IMR-90 (cell line): ENCODE measurements at regions not wholly inside any gene's neighbourhood (a gene's known extent, or its start where the extent isn't known, plus 50 kb on each side); places are given as distances from the start of the nearest gene placed in this dataset.

Source experiments
- ATAC-seq: fragments of 200-7000 bp; cut with Tn5 transposase; 2 replicates; pipeline ENCODE4 v1.9.1; 2020; ENCODE audit warnings: low read depth, mild to moderate bottlenecking, moderate library complexity
- BruUV-seq: library from RNA; stranded (reverse); fragments of 400-500 nt; replicated peaks from 2 replicates; lab custom pipeline; 2021; lab: Mats Ljungman, UMichigan
- CTCF ChIA-PET: fragments of 300-600 bp; formaldehyde crosslinking; extraction: SDS; loops from one replicate; lab custom pipeline; 2021; ENCODE audit warnings: antibody characterized with exemption; lab: Yijun Ruan, JAX
- POLR2A ChIA-PET: fragments of 300-600 bp; sonication (Branson Sonifier 250); formaldehyde crosslinking; loops from one replicate; lab custom pipeline; 2022; ENCODE audit warnings: antibody characterized with exemption; ENCODE audit not compliant: unreplicated experiment; lab: Charles Lee
- DNase-seq: peaks from one replicate; pipeline ENCODE4 v3.0.0; 2013
- H2AFZ ChIP-seq: replicated peaks from 2 replicates; pipeline ENCODE3; 2013; ENCODE audit warnings: low read length, mild to moderate bottlenecking; ENCODE audit not compliant: poor library complexity
- H2AK5ac ChIP-seq: 2 replicates; pipeline ENCODE4 v1.6.1; 2013; ENCODE audit warnings: low read depth, low read length, inconsistent platforms
- H2AK9ac ChIP-seq: replicated peaks from 2 replicates; pipeline ENCODE3; 2013; ENCODE audit warnings: mild to moderate bottlenecking, low read depth, low read length, moderate library complexity; ENCODE audit not compliant: poor library complexity
- H2BK120ac ChIP-seq: 2 replicates; pipeline ENCODE4 v1.6.1; 2013; ENCODE audit warnings: low read depth, low read length, inconsistent platforms
- H2BK15ac ChIP-seq: 3 replicates; pipeline ENCODE4 v1.6.1; 2013; ENCODE audit warnings: low read depth, low read length, inconsistent platforms
- H2BK20ac ChIP-seq: 2 replicates; pipeline ENCODE4 v1.6.1; 2013; ENCODE audit warnings: low read depth, mild to moderate bottlenecking, inconsistent platforms, low read length, moderate library complexity
- H2BK5ac ChIP-seq: 2 replicates; pipeline ENCODE4 v1.6.1; 2013; ENCODE audit warnings: mild to moderate bottlenecking, low read depth, low read length, inconsistent platforms; ENCODE audit not compliant: poor library complexity, severe bottlenecking
- H3K14ac ChIP-seq: replicated peaks from 2 replicates; pipeline ENCODE4 v1.6.1; 2013; ENCODE audit warnings: low read depth, low read length, inconsistent platforms
- H3K18ac ChIP-seq: 2 replicates; pipeline ENCODE4 v1.6.1; 2013; ENCODE audit warnings: low read depth, low read length, control low read depth
- H3K23ac ChIP-seq: 2 replicates; pipeline ENCODE4 v1.6.1; 2013; ENCODE audit warnings: low read depth, low read length, inconsistent platforms
- H3K27ac ChIP-seq: 2 replicates; pipeline ENCODE4 v1.5.1; 2013; ENCODE audit warnings: mild to moderate bottlenecking, control low read depth, low read length; ENCODE audit not compliant: insufficient read depth
- H3K27me3 ChIP-seq: 2 replicates; pipeline ENCODE4 v1.6.1; 2013; ENCODE audit warnings: low read length; ENCODE audit not compliant: control insufficient read depth, insufficient read depth
- H3K36me3 ChIP-seq: 2 replicates; pipeline ENCODE4 v1.6.1; 2013; ENCODE audit warnings: low read length, mixed read lengths; ENCODE audit not compliant: control insufficient read depth, insufficient read depth
- H3K4ac ChIP-seq: 2 replicates; pipeline ENCODE4 v1.6.1; 2013; ENCODE audit warnings: low read depth, low read length, inconsistent platforms
- H3K4me1 ChIP-seq: 2 replicates; pipeline ENCODE4 v1.6.1; 2013; ENCODE audit warnings: low read length, mixed read lengths; ENCODE audit not compliant: control insufficient read depth, insufficient read depth
- H3K4me2 ChIP-seq: 2 replicates; pipeline ENCODE4 v1.6.1; 2013; ENCODE audit warnings: low read depth, mild to moderate bottlenecking, control low read depth, low read length, moderate library complexity
- H3K4me3 ChIP-seq: 2 replicates; pipeline ENCODE4 v1.5.1; 2013; ENCODE audit warnings: low read depth, mild to moderate bottlenecking, control low read depth, low read length, moderate library complexity; ENCODE audit not compliant: insufficient read depth
- H3K56ac ChIP-seq: 2 replicates; pipeline ENCODE4 v1.6.1; 2013; ENCODE audit warnings: low read length, inconsistent platforms; ENCODE audit not compliant: insufficient read depth; ENCODE audit errors: extremely low read depth
- H3K79me1 ChIP-seq, 2 experiments: 2 replicates each; pipeline ENCODE4 v1.6.1; 2013; ENCODE audit warnings: low read length in 2 of 2, inconsistent platforms in 1 of 2, low read depth in 1 of 2
- H3K9ac ChIP-seq: 2 replicates; pipeline ENCODE4 v1.6.1; 2013; ENCODE audit warnings: low read depth, low read length, control low read depth
- H3K9me1 ChIP-seq: 2 replicates; pipeline ENCODE4 v1.6.1; 2013; ENCODE audit warnings: low read length, inconsistent platforms; ENCODE audit not compliant: insufficient read depth
- H3K9me3 ChIP-seq: 2 replicates; pipeline ENCODE4 v1.6.1; 2013; ENCODE audit warnings: low read length; ENCODE audit not compliant: control insufficient read depth, insufficient read depth
- H4K20me1 ChIP-seq: 2 replicates; pipeline ENCODE4 v1.6.1; 2013; ENCODE audit warnings: low read length, inconsistent platforms; ENCODE audit not compliant: insufficient read depth
- H4K5ac ChIP-seq: 2 replicates; pipeline ENCODE4 v1.6.1; 2013; ENCODE audit warnings: mild to moderate bottlenecking, low read depth, low read length, control low read depth
- H4K8ac ChIP-seq, 2 experiments: 2 replicates each; pipeline ENCODE4 v1.6.1; 2013; ENCODE audit warnings: low read depth in 2 of 2, low read length in 2 of 2, control low read depth in 1 of 2, inconsistent platforms in 1 of 2
- H4K91ac ChIP-seq: 2 replicates; pipeline ENCODE4 v1.6.1; 2013; ENCODE audit warnings: low read depth, low read length, inconsistent platforms; ENCODE audit not compliant: insufficient read depth
- CHD1 ChIP-seq: IDR thresholded peaks from 2 replicates; pipeline ENCODE4 v1.6.1; 2012; ENCODE audit warnings: low read depth, low read length, improper control_type of control experiment
- CTCF ChIP-seq: conservative IDR thresholded peaks from 2 replicates; pipeline ENCODE4 v1.5.1; 2012; ENCODE audit warnings: mild to moderate bottlenecking, low read depth, low read length, improper control_type of control experiment
- ELK1 ChIP-seq: fragments of 150-350 bp; IDR thresholded peaks from 2 replicates; pipeline ENCODE4 v1.6.1; 2016; ENCODE audit warnings: low read depth, mild to moderate bottlenecking, low read length, moderate library complexity, borderline replicate concordance
- MAZ ChIP-seq: IDR thresholded peaks from 2 replicates; pipeline ENCODE4 v1.6.1; 2012; ENCODE audit warnings: low read depth, mild to moderate bottlenecking, low read length, improper control_type of control experiment, moderate library complexity, borderline replicate concordance
- MXI1 ChIP-seq: IDR thresholded peaks from 2 replicates; pipeline ENCODE4 v1.6.1; 2012; ENCODE audit warnings: low read depth, mild to moderate bottlenecking, low read length, moderate library complexity, borderline replicate concordance
- RAD21 ChIP-seq: IDR thresholded peaks from 2 replicates; pipeline ENCODE4 v1.6.1; 2012; ENCODE audit warnings: low read length, improper control_type of control experiment
- RCOR1 ChIP-seq: IDR thresholded peaks from 2 replicates; pipeline ENCODE4 v1.6.1; 2012; ENCODE audit warnings: mild to moderate bottlenecking, low read length, improper control_type of control experiment; ENCODE audit not compliant: insufficient replicate concordance
- RFX5 ChIP-seq: IDR thresholded peaks from 2 replicates; pipeline ENCODE4 v1.8.0; 2012; ENCODE audit warnings: low read depth, mild to moderate bottlenecking, low read length, moderate library complexity
- SMC3 ChIP-seq: fragments of 150-350 bp; IDR thresholded peaks from 2 replicates; pipeline ENCODE4 v1.6.1; 2016; ENCODE audit warnings: low read depth, mild to moderate bottlenecking, antibody characterized with exemption, low read length, moderate library complexity
- USF2 ChIP-seq: fragments of 150-350 bp; IDR thresholded peaks from 2 replicates; pipeline ENCODE4 v1.6.1; 2017; ENCODE audit warnings: mild to moderate bottlenecking, antibody characterized with exemption, low read length, low read depth
- WGBS, 2 experiments: methylation state at CpG; one replicate each; pipeline versions ENCODE4 v1.1.5 to v1.1.7; 2013; ENCODE audit warnings: missing lambda C conversion rate in 2 of 2; ENCODE audit not compliant: insufficient read length in 1 of 2; ENCODE audit errors: extremely low coverage in 2 of 2; 5-methylcytosine and 5-hydroxymethylcytosine counted together
- dilution Hi-C: fragments of 300-500 bp; cut with HindIII; formaldehyde crosslinking; loops from one replicate; pipeline ENCODE4 v1.14.3; 2018; ENCODE audit warnings: low sequenced_read_pairs; ENCODE audit not compliant: unreplicated experiment
- in situ Hi-C: fragments of 300-500 bp; cut with MboI; formaldehyde crosslinking; loops from 3 replicates; pipeline ENCODE4 v1.14.3; 2019; ENCODE audit warnings: low sequenced_read_pairs, inconsistent platforms, mixed read lengths
- intact Hi-C: fragments of 100-400 bp; cut with micrococcal nuclease; formaldehyde crosslinking; loops from 2 replicates; pipeline ENCODE4 v1.10.0; 2022

GRCh38 chr5:110925916-110926315, 145.6 kb upstream of the TSLP start:
- H3K9ac ChIP-seq: no peak overlapping the region
- H4K91ac ChIP-seq: no peak overlapping the region
- peak overlapping the region; percentile 70; the same call in 1 of the 2 replicates for H3K18ac ChIP-seq
- peaks cover 2% of the 10 kb centered on the region for H3K4me1 ChIP-seq
- H3K4me2 ChIP-seq: no peak overlapping the region
- H3K36me3 ChIP-seq: no peaks in the 10 kb centered on the region
- H4K8ac ChIP-seq: 0 out of 4 replicates have a peak overlapping the region, but pooled peaks of 1 of the 2 experiments have one; percentile 56
- H3K27ac ChIP-seq: no peak overlapping the region
- H3K79me1 ChIP-seq: no peaks in the 10 kb centered on the region
- peak overlapping the region; percentile 45; the same call in 1 of the 2 replicates for H4K5ac ChIP-seq
- no peaks in the 10 kb centered on the region for H4K20me1 ChIP-seq
- no peak overlapping the region for H2BK5ac ChIP-seq
- WGBS, 2 experiments: 100% methylated on average over 1 of the region's 1 CpG; no CpG with 5 or more reads in 1 of the 2 experiments
- no peaks in the 10 kb centered on the region for H3K27me3 ChIP-seq
- no peak overlapping the region for H3K23ac ChIP-seq
- dilution Hi-C loops (no loop called here), intact Hi-C loops (no loop called here), in situ Hi-C loops (no loop called here)
- H2AK9ac ChIP-seq: no peak overlapping the region
- no peak overlapping the region for H2BK120ac ChIP-seq
- no peak for ATAC-seq
- H3K4me3 ChIP-seq: no peak overlapping the region
- peak overlapping the region; percentile 23; the same call in 1 of the 2 replicates for H2BK20ac ChIP-seq
- H2AK5ac ChIP-seq: no peak overlapping the region; the same call in 1 of the 2 replicates
- TF ChIP-seq ELK1 (no peak), MXI1 (no peak), RFX5 (no peak), RCOR1 (no peak), MAZ (no peak), SMC3 (no peak), RAD21 (no peak), CTCF (no peak), CHD1 (no peak), USF2 (no peak)
- peak overlapping the region; percentile 64 for H2AFZ ChIP-seq
- H3K4ac ChIP-seq: peak overlapping the region; percentile 59; the same call in 1 of the 2 replicates
- peak overlapping the region; percentile 74; the same call in 1 of the 3 replicates for H2BK15ac ChIP-seq
- ChIA-PET CTCF (no interaction called here), POLR2A (no interaction called here)
- H3K56ac ChIP-seq: no peak overlapping the region
- no peaks in the 10 kb centered on the region for H3K9me3 ChIP-seq
- H3K9me1 ChIP-seq: no peaks in the 10 kb centered on the region
- no peak for DNase-seq
- BruUV-seq: no TSS peak
- H3K14ac ChIP-seq: peak overlapping the region; percentile 49; the same call in 1 of the 2 replicates
